Neural cell (in vitro differentiated cells): ENCODE measurements at regions not wholly inside any gene's neighbourhood (a gene's known extent, or its start where the extent isn't known, plus 50 kb on each side); places are given as distances from the start of the nearest gene placed in this dataset.

Source experiments
- H2AFZ ChIP-seq: fragments of 200-600, 300-800 bp; sonication (generic), shearing (Covaris generic); 2 replicates; pipeline ENCODE4 v1.6.0; 2014; ENCODE audit warnings: low read depth, mild to moderate bottlenecking, antibody characterized with exemption, low read length, moderate library complexity
- H3F3A ChIP-seq: fragments of 200-600 bp; shearing (Covaris generic); 2 replicates; pipeline ENCODE4 v1.6.1; 2016; ENCODE audit warnings: mild to moderate bottlenecking, moderate library complexity, mixed read lengths, antibody characterized with exemption, low read length; ENCODE audit not compliant: insufficient read depth, poor library complexity, severe bottlenecking
- H3K27ac ChIP-seq: fragments of 200-600, 300-800 bp; sonication (generic), shearing (Covaris generic); 2 replicates; pipeline ENCODE4 v1.5.1; 2014; ENCODE audit warnings: mild to moderate bottlenecking, low read length, moderate library complexity
- H3K27me3 ChIP-seq: fragments of 300-800, 200-600 bp; sonication (generic), shearing (Covaris generic); 2 replicates; pipeline ENCODE4 v1.6.0; 2014; ENCODE audit warnings: mild to moderate bottlenecking, low read depth, low read length, moderate library complexity; ENCODE audit not compliant: insufficient read depth
- H3K36me3 ChIP-seq: fragments of 300-800, 200-600 bp; sonication (generic), shearing (Covaris generic); 2 replicates; pipeline ENCODE4 v1.5.1; 2014; ENCODE audit warnings: mild to moderate bottlenecking, antibody characterized with exemption, low read length, moderate library complexity; ENCODE audit not compliant: insufficient read depth
- H3K4me2 ChIP-seq: fragments of 300-800, 200-600 bp; sonication (generic), shearing (Covaris generic); 2 replicates; pipeline ENCODE4 v1.6.0; 2014; ENCODE audit warnings: mild to moderate bottlenecking, low read length
- H3K4me3 ChIP-seq: fragments of 300-800, 200-600 bp; sonication (generic), shearing (Covaris generic); 2 replicates; pipeline ENCODE4 v1.5.1; 2014; ENCODE audit warnings: mild to moderate bottlenecking, low read length, moderate library complexity
- H3K79me2 ChIP-seq: fragments of 200-600 bp; shearing (Covaris generic); replicated peaks from 2 replicates; pipeline ENCODE4 v1.6.0; 2014; ENCODE audit warnings: mild to moderate bottlenecking, low read length, moderate library complexity; ENCODE audit not compliant: insufficient read depth
- H3K9ac ChIP-seq: fragments of 300-800, 200-600 bp; sonication (generic), shearing (Covaris generic); 2 replicates; pipeline ENCODE4 v1.6.1; 2016; ENCODE audit warnings: mild to moderate bottlenecking, low read length, mixed read lengths
- H3K9me2 ChIP-seq: fragments of 200-600 bp; shearing (Covaris generic); 2 replicates; pipeline ENCODE4 v1.6.1; 2016; ENCODE audit warnings: mild to moderate bottlenecking, low read length, mixed read lengths; ENCODE audit not compliant: insufficient read depth
- H3K9me3 ChIP-seq: fragments of 200-600, 300-800 bp; sonication (generic), shearing (Covaris generic); 2 replicates; pipeline ENCODE4 v1.6.1; 2016; ENCODE audit warnings: mild to moderate bottlenecking, mixed run types, low read length, moderate library complexity, mixed read lengths
- H4K20me1 ChIP-seq: fragments of 200-600 bp; shearing (Covaris generic); 2 replicates; pipeline ENCODE4 v1.6.1; 2016; ENCODE audit warnings: mild to moderate bottlenecking, mixed run types; ENCODE audit not compliant: insufficient read depth
- EP300 ChIP-seq: fragments of 450-650 bp; conservative IDR thresholded peaks from 2 replicates; pipeline ENCODE4 v1.6.1; 2014; ENCODE audit warnings: antibody characterized with exemption, mild to moderate bottlenecking, moderate library complexity; ENCODE audit not compliant: poor library complexity, severe bottlenecking
- EZH2 ChIP-seq: fragments of 200-600, 300-800 bp; shearing (Covaris generic), sonication (generic); IDR thresholded peaks from 2 replicates; pipeline ENCODE4 v1.6.1; 2014; ENCODE audit warnings: antibody characterized with exemption, low read length, borderline replicate concordance, mild to moderate bottlenecking; ENCODE audit not compliant: insufficient read depth, poor library complexity, severe bottlenecking
- MXI1 ChIP-seq: fragments of 450-650 bp; conservative IDR thresholded peaks from 2 replicates; pipeline ENCODE4 v1.6.1; 2014; ENCODE audit warnings: antibody characterized with exemption, mild to moderate bottlenecking; ENCODE audit not compliant: poor library complexity, severe bottlenecking
- POLR2AphosphoS5 ChIP-seq: IDR thresholded peaks from 2 replicates; pipeline ENCODE4 v1.6.1; 2012
- RAD21 ChIP-seq: fragments of 450-650 bp; conservative IDR thresholded peaks from 2 replicates; pipeline ENCODE4 v1.6.1; 2014; ENCODE audit warnings: antibody characterized with exemption, mild to moderate bottlenecking, moderate library complexity
- REST ChIP-seq: IDR thresholded peaks from 2 replicates; pipeline ENCODE4 v1.6.1; 2012; ENCODE audit warnings: borderline replicate concordance
- SMC3 ChIP-seq: fragments of 450-650 bp; conservative IDR thresholded peaks from 2 replicates; pipeline ENCODE4 v1.6.1; 2014; ENCODE audit warnings: antibody characterized with exemption, mild to moderate bottlenecking, moderate library complexity; ENCODE audit not compliant: poor library complexity
- TAF1 ChIP-seq: IDR thresholded peaks from 2 replicates; pipeline ENCODE4 v1.6.1; 2012; ENCODE audit warnings: low read depth
- TF ChIP-seq, protein P1 (sequence below): fragments of 450-650 bp; IDR thresholded peaks from 2 replicates; pipeline ENCODE4 v1.5.1; 2014; ENCODE audit warnings: antibody characterized with exemption, mild to moderate bottlenecking, moderate library complexity; ENCODE audit not compliant: poor library complexity, severe bottlenecking

GRCh38 chr4:121253961-121254360, 89.8 kb upstream of the TNIP3 start:
- no peaks in the 10 kb centered on the region for H3F3A ChIP-seq
- no peak overlapping the region for H3K4me2 ChIP-seq
- TF ChIP-seq REST (no peak), SMC3 (no peak), TAF1 (no peak), RAD21 (no peak), EZH2 (no peak), EP300 (no peak), POLR2AphosphoS5 (no peak), MXI1 (no peak)
- TF ChIP-seq, protein P1, sequence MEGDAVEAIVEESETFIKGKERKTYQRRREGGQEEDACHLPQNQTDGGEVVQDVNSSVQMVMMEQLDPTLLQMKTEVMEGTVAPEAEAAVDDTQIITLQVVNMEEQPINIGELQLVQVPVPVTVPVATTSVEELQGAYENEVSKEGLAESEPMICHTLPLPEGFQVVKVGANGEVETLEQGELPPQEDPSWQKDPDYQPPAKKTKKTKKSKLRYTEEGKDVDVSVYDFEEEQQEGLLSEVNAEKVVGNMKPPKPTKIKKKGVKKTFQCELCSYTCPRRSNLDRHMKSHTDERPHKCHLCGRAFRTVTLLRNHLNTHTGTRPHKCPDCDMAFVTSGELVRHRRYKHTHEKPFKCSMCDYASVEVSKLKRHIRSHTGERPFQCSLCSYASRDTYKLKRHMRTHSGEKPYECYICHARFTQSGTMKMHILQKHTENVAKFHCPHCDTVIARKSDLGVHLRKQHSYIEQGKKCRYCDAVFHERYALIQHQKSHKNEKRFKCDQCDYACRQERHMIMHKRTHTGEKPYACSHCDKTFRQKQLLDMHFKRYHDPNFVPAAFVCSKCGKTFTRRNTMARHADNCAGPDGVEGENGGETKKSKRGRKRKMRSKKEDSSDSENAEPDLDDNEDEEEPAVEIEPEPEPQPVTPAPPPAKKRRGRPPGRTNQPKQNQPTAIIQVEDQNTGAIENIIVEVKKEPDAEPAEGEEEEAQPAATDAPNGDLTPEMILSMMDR: no peak
- H3K27me3 ChIP-seq: no peaks in the 10 kb centered on the region
- no peak overlapping the region for H3K27ac ChIP-seq
- H3K9me3 ChIP-seq: no peaks in the 10 kb centered on the region
- H3K9ac ChIP-seq: no peak overlapping the region
- no peaks in the 10 kb centered on the region for H3K79me2 ChIP-seq
- no peak overlapping the region for H3K4me3 ChIP-seq
- no peaks in the 10 kb centered on the region for H4K20me1 ChIP-seq
- no peaks in the 10 kb centered on the region for H3K9me2 ChIP-seq
- no peak overlapping the region for H2AFZ ChIP-seq
- no peaks in the 10 kb centered on the region for H3K36me3 ChIP-seq

DNA sequence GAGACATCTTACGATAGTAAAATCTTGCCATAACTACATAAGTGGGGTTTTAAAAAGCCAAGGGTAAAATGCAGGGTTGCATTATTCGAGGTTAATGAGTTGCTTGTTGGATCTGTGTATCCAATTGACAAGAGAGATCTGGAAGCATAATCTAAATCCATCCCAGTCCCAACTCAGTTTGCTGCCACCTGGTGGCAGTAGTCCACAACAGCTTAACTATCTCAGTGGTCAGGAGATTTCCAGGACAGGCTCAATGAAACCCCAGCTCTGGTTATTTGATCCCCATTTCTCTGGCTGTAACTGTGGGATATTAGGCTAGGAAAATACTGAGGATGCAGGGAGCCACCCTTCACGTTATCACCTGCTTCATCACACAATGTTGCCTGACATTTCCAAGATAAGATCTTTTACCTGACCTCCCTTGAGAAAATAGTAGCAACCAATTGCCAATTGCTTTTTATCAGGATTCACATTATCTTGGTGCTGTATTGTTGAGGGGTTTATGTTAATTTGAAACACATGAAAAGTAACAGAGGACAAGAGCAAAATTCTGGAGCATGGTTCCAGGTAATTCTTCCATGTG, 88.2 kb upstream of the TNIP3 start:
- Histone ChIP-seq H2AFZ (no peak overlapping the region), H3K27me3 (no peaks in the 10 kb centered on the region), H3K9me3 (no peaks in the 10 kb centered on the region), H4K20me1 (no peaks in the 10 kb centered on the region), H3K4me2 (no peak overlapping the region), H3K79me2 (no peaks in the 10 kb centered on the region), H3K9ac (no peak overlapping the region), H3K9me2 (no peaks in the 10 kb centered on the region), H3K36me3 (no peaks in the 10 kb centered on the region), H3F3A (no peaks in the 10 kb centered on the region), H3K27ac (no peak overlapping the region), H3K4me3 (no peak overlapping the region)
- TF ChIP-seq SMC3: peak; percentile 87
- TF ChIP-seq REST: no peak
- no peak for TF ChIP-seq POLR2AphosphoS5
- TF ChIP-seq TAF1: no peak
- TF ChIP-seq RAD21: peak; percentile 70
- TF ChIP-seq, protein P1: peak; percentile 77
